ENCODE measurements at regions not wholly inside any gene's neighbourhood (a gene's known extent, or its start where the extent isn't known, plus 50 kb on each side); places are given as distances from the start of the nearest gene placed in this dataset.
"Not testable (repeated sequence)": the region's sequence is repeated elsewhere in the genome, so short reads cannot be mapped to it uniquely, and the experiment has no call there.

GRCh38 chr19:31448221-31448657 is 99.0 kb upstream of the TSHZ3 start:
- DNase-seq, result no peak

GRCh38 chr19:31449379-31449778 is 100.1 kb upstream of the TSHZ3 start:
- DNase-seq, result no peak

- DNase-seq, result no peak
These were observed 101.5 kb upstream of the TSHZ3 start for GRCh38 chr19:31450696-31451095.

- DNase-seq, result no peak
These were observed 102.6 kb upstream of the TSHZ3 start for GRCh38 chr19:31451686-31452330.

- no peak for DNase-seq
These were observed 110.2 kb upstream of the TSHZ3 start for GRCh38 chr19:31459430-31459829.

GRCh38 chr19:31461814-31462539 is 112.7 kb upstream of the TSHZ3 start:
- no peak for DNase-seq

GRCh38 chr19:31470229-31470939 is 121.1 kb upstream of the TSHZ3 start:
- DNase-seq, result no peak

- no peak for DNase-seq
These were observed 121.7 kb upstream of the TSHZ3 start for GRCh38 chr19:31470952-31471351.

GRCh38 chr19:31478241-31478640 is 129.0 kb upstream of the TSHZ3 start:
- no peak for DNase-seq

GRCh38 chr19:31483226-31483857 is 134.1 kb upstream of the TSHZ3 start:
- DNase-seq, result no peak

- DNase-seq, result not testable (repeated sequence)
These were observed 135.7 kb upstream of the TSHZ3 start for GRCh38 chr19:31484858-31485410.

- no peak for DNase-seq
These were observed 136.2 kb upstream of the TSHZ3 start for GRCh38 chr19:31485472-31485871.

GRCh38 chr19:31491242-31491641 is 142.0 kb upstream of the TSHZ3 start:
- no peak for DNase-seq

- no peak for DNase-seq
These were observed 142.8 kb upstream of the TSHZ3 start for GRCh38 chr19:31492050-31492449.

GRCh38 chr19:31496076-31496475 is 146.8 kb upstream of the TSHZ3 start:
- DNase-seq, result no peak

- DNase-seq, result no peak
These were observed 148.5 kb upstream of the TSHZ3 start for GRCh38 chr19:31497709-31498108.

- no peak for DNase-seq
These were observed 149.5 kb upstream of the TSHZ3 start for GRCh38 chr19:31498781-31499180.

- no peak for DNase-seq
These were observed 150.3 kb upstream of the TSHZ3 start for GRCh38 chr19:31499281-31500196.

GRCh38 chr19:31500197-31500830 is 151.1 kb upstream of the TSHZ3 start:
- no peak for DNase-seq

GRCh38 chr19:31500946-31501345 is 151.7 kb upstream of the TSHZ3 start:
- no peak for DNase-seq

- no peak for DNase-seq
These were observed 152.4 kb upstream of the TSHZ3 start for GRCh38 chr19:31501427-31502195.

Measured in activated naive CD4-positive, alpha-beta T cell (primary cell).